ENCODE measurements at regions not wholly inside any gene's neighbourhood (a gene's known extent, or its start where the extent isn't known, plus 50 kb on each side); places are given as distances from the start of the nearest gene placed in this dataset.

GRCh38 chr14:53603994-53604393 lies 352.6 kb downstream of the BMP4 start:
- TF ChIP-seq POLR2AphosphoS5 (IDR thresholded peaks at IDR 0.05; ENCODE audit: low read depth, low read length) (no peak), JUN (IDR thresholded peaks at IDR 0.05; ENCODE audit: low read depth, low read length) (no peak), POLR2A (IDR thresholded peaks at IDR 0.05; ENCODE audit: control extremely low read depth in 1 of 2, low read depth in 2 of 2, low read length in 2 of 2) (no peak)
- TF ChIP-seq, protein P1, sequence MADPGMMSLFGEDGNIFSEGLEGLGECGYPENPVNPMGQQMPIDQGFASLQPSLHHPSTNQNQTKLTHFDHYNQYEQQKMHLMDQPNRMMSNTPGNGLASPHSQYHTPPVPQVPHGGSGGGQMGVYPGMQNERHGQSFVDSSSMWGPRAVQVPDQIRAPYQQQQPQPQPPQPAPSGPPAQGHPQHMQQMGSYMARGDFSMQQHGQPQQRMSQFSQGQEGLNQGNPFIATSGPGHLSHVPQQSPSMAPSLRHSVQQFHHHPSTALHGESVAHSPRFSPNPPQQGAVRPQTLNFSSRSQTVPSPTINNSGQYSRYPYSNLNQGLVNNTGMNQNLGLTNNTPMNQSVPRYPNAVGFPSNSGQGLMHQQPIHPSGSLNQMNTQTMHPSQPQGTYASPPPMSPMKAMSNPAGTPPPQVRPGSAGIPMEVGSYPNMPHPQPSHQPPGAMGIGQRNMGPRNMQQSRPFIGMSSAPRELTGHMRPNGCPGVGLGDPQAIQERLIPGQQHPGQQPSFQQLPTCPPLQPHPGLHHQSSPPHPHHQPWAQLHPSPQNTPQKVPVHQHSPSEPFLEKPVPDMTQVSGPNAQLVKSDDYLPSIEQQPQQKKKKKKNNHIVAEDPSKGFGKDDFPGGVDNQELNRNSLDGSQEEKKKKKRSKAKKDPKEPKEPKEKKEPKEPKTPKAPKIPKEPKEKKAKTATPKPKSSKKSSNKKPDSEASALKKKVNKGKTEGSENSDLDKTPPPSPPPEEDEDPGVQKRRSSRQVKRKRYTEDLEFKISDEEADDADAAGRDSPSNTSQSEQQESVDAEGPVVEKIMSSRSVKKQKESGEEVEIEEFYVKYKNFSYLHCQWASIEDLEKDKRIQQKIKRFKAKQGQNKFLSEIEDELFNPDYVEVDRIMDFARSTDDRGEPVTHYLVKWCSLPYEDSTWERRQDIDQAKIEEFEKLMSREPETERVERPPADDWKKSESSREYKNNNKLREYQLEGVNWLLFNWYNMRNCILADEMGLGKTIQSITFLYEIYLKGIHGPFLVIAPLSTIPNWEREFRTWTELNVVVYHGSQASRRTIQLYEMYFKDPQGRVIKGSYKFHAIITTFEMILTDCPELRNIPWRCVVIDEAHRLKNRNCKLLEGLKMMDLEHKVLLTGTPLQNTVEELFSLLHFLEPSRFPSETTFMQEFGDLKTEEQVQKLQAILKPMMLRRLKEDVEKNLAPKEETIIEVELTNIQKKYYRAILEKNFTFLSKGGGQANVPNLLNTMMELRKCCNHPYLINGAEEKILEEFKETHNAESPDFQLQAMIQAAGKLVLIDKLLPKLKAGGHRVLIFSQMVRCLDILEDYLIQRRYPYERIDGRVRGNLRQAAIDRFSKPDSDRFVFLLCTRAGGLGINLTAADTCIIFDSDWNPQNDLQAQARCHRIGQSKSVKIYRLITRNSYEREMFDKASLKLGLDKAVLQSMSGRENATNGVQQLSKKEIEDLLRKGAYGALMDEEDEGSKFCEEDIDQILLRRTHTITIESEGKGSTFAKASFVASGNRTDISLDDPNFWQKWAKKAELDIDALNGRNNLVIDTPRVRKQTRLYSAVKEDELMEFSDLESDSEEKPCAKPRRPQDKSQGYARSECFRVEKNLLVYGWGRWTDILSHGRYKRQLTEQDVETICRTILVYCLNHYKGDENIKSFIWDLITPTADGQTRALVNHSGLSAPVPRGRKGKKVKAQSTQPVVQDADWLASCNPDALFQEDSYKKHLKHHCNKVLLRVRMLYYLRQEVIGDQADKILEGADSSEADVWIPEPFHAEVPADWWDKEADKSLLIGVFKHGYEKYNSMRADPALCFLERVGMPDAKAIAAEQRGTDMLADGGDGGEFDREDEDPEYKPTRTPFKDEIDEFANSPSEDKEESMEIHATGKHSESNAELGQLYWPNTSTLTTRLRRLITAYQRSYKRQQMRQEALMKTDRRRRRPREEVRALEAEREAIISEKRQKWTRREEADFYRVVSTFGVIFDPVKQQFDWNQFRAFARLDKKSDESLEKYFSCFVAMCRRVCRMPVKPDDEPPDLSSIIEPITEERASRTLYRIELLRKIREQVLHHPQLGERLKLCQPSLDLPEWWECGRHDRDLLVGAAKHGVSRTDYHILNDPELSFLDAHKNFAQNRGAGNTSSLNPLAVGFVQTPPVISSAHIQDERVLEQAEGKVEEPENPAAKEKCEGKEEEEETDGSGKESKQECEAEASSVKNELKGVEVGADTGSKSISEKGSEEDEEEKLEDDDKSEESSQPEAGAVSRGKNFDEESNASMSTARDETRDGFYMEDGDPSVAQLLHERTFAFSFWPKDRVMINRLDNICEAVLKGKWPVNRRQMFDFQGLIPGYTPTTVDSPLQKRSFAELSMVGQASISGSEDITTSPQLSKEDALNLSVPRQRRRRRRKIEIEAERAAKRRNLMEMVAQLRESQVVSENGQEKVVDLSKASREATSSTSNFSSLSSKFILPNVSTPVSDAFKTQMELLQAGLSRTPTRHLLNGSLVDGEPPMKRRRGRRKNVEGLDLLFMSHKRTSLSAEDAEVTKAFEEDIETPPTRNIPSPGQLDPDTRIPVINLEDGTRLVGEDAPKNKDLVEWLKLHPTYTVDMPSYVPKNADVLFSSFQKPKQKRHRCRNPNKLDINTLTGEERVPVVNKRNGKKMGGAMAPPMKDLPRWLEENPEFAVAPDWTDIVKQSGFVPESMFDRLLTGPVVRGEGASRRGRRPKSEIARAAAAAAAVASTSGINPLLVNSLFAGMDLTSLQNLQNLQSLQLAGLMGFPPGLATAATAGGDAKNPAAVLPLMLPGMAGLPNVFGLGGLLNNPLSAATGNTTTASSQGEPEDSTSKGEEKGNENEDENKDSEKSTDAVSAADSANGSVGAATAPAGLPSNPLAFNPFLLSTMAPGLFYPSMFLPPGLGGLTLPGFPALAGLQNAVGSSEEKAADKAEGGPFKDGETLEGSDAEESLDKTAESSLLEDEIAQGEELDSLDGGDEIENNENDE (IDR thresholded peaks at IDR 0.05; ENCODE audit: insufficient replicate concordance, low read length), result no peak

All from H1 (cell line).